Stimulated activated naive B cell treated with anti-CD40 and anti-IgM and Interleukin-4, amounts not matched to agents 10 μg/mL and 1 μg/mL and 100 μg/mL, for 72 hours (primary cell): ENCODE measurements at regions not wholly inside any gene's neighbourhood (a gene's known extent, or its start where the extent isn't known, plus 50 kb on each side); places are given as distances from the start of the nearest gene placed in this dataset.

Experiments
- ATAC-seq, 2 donors: fragments of 150-1000 bp; cut with Tn5 transposase; replicated peaks; 2 replicates each; pipeline ENCODE4 v1.10.0; 2021; ENCODE audit warnings: moderate library complexity in 1 of 2
- DNase-seq: peaks from one replicate; pipeline ENCODE4 v3.0.0; 2021
- H3K27ac Mint-ChIP-seq: one replicate; pipeline ENCODE4 v1.8.0; 2022; ENCODE audit warnings: mild to moderate bottlenecking, mixed read lengths
- H3K27me3 Mint-ChIP-seq, 2 donors: one replicate each; pipeline ENCODE4 v1.8.0; 2022; ENCODE audit warnings: mixed read lengths in 2 of 2
- H3K36me3 Mint-ChIP-seq, 2 donors: one replicate each; pipeline ENCODE4 v1.8.0; 2022; ENCODE audit warnings: mixed read lengths in 2 of 2, mild to moderate bottlenecking in 1 of 2
- H3K4me1 Mint-ChIP-seq, 2 donors: one replicate each; pipeline ENCODE4 v1.8.0; 2022; ENCODE audit warnings: mixed read lengths in 2 of 2, mild to moderate bottlenecking in 1 of 2
- H3K4me3 Mint-ChIP-seq, 2 donors: one replicate each; pipeline ENCODE4 v1.8.0; 2022; ENCODE audit warnings: mild to moderate bottlenecking in 2 of 2, mixed read lengths in 2 of 2, moderate library complexity in 1 of 2
- H3K9me3 Mint-ChIP-seq, 2 donors: one replicate each; pipeline ENCODE4 v1.8.0; 2022; ENCODE audit warnings: mixed read lengths in 2 of 2, mild to moderate bottlenecking in 1 of 2

- DNase-seq (peak; percentile 6), ATAC-seq (peak; percentile 58 to 64)
- no peaks in the 10 kb centered on the region for H3K9me3 Mint-ChIP-seq
- H3K4me3 Mint-ChIP-seq: peak overlapping the region; percentile 83 to 84
- H3K36me3 Mint-ChIP-seq: no peaks in the 10 kb centered on the region
- peak overlapping the region; percentile 22 for H3K27ac Mint-ChIP-seq
- H3K27me3 Mint-ChIP-seq: peaks cover 42 to 58% of the 10 kb centered on the region in 2 donors
- H3K4me1 Mint-ChIP-seq: peaks cover 10 to 22% of the 10 kb centered on the region in 2 donors
Measured at GRCh38 chr4:180057891-180058671, 2185.1 kb upstream of the TENM3 start.

DNA sequence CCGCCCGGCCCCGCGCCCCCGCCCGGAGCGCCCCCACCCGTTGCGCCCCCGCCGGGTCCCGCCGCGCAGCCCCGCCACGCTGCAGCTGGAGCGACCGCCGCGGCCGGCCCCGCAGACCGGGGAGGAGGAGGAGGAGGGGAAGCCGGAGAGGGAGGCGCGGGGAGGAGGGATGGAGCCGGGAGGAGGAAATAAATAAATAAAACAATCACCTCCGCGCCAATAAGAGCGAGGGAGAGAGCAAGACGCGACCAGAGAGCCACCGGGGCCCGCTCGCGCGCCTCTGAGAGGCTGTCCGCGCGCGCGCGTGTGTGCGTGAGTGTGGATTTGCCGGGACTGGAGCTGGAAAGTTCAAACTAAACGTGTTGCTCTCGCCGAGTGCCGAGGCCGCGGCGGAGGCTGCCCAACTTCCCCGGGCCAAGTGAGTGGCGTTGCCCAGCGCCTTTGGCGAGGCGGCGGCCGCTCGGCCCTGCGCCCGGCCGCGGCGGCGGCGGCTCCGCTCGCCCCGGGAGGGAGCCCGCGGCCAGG is 2184.4 kb upstream of the TENM3 start:
- H3K9me3 Mint-ChIP-seq: no peaks in the 10 kb centered on the region
- no peaks in the 10 kb centered on the region for H3K36me3 Mint-ChIP-seq
- DNase-seq (peak; percentile 2), ATAC-seq (peak; percentile 35 to 36)
- peaks cover 42 to 58% of the 10 kb centered on the region in 2 donors for H3K27me3 Mint-ChIP-seq
- no peak overlapping the region for H3K27ac Mint-ChIP-seq
- H3K4me3 Mint-ChIP-seq: peak overlapping the region; percentile 65 to 92
- H3K4me1 Mint-ChIP-seq: peaks cover 10 to 22% of the 10 kb centered on the region in 2 donors

DNA sequence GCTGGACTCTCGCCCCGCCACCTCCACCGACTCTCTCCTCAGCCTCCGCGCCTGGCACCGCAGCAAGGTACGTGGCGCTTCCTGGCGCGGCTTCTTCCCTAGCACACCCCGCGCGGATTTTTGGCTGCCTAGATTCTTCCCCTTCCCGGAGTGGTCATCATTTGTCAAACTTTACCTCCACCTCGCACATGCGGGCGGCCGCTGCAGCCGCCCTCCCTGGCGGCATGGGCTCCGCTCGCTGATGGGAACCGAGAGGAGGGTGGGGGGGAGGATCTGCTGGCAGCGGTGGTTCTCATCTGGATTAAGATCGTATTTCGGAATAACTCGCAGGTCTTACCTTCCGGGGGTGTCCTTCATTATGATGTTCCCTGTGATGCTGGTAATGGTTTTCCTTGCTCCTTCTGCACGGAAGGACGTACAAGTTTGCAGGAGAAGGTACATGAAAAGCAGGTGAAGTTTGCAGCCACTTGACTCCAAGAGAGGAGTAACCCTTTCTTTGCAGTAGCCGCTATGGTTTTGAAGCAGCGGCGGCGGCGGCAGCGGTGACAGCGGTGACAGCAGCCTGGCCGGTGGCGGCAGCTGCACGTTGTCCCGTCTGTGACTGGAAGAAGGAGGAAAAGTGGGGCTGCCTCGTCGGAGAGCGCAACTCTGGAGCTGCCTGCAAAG is 2183.9 kb upstream of the TENM3 start:
- Mint-ChIP-seq H3K36me3 (no peaks in the 10 kb centered on the region), H3K9me3 (no peaks in the 10 kb centered on the region), H3K27ac (peak overlapping the region; percentile 65), H3K4me3 (peak overlapping the region; percentile 86 to 92), H3K4me1 (peaks cover 10 to 22% of the 10 kb centered on the region in 2 donors), H3K27me3 (peaks cover 42 to 53% of the 10 kb centered on the region in 2 donors)
- DNase-seq (no peak), ATAC-seq (peak; percentile 15 to 29)

DNA sequence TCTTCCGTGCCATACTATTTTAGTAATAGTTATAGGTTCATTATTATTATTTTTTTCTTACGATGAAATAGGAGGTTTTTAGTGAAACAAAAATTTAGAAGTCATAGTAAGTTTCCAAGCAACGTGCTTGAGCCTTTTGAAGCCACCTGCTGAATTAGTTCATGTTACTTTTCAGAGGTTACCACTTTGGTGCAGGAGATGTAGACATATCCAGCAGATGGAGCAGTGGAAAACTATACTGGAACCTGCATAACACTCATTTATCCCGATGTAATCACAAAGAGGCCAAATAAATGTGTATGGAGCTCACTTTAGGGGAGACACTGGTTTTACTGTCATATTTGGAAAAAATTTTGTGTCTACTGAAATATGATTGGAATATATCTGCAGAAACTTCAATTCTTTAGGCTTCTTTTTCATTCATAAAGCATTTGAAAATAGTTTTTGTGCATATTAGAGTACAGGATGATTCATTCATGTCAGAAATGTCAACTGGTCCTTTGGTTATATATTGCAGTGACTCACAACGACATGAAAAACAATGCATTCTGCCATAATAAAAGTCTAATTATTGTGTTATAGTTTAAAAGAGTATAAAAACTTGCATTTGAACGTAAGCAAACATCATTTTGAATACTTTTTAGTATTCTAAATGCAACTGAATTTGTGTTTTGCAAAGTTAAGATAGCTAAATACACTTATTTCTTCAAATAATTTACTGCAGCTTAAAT is 2182.9 kb upstream of the TENM3 start:
- Mint-ChIP-seq H3K4me3 (no peak overlapping the region), H3K36me3 (no peaks in the 10 kb centered on the region), H3K9me3 (no peaks in the 10 kb centered on the region), H3K4me1 (peaks cover 10 to 22% of the 10 kb centered on the region in 2 donors), H3K27ac (no peak overlapping the region), H3K27me3 (peaks cover 42 to 51% of the 10 kb centered on the region in 2 donors)
- ATAC-seq (no peak), DNase-seq (no peak)

DNA sequence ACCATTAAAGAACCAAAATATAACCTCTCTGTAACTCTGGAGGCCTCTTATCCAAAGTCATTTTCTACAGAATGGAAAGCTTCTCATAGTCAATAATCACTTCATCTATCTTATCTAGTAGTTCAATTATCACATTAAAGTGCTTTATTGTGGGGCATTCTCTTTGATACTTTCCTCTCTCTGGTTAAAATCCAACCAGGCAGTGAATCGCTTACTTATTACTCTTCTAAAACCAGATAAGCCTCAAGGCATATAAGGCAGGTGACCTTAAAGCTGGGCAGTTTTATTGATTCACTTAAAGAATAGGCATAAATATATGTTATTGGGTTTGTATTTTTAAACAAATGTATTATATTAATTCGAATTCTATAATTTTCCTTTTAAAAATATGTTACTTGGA is 2162.1 kb upstream of the TENM3 start:
- Mint-ChIP-seq H3K9me3 (no peaks in the 10 kb centered on the region), H3K4me1 (no peaks in the 10 kb centered on the region), H3K36me3 (no peaks in the 10 kb centered on the region), H3K4me3 (no peak overlapping the region), H3K27ac (no peak overlapping the region), H3K27me3 (peaks cover 4 to 8% of the 10 kb centered on the region in 2 donors)
- DNase-seq: no peak
- ATAC-seq: no peak

GRCh38 chr4:180084561-180084960 is 2158.6 kb upstream of the TENM3 start:
- no peak for ATAC-seq
- H3K36me3 Mint-ChIP-seq: no peaks in the 10 kb centered on the region
- peaks cover 0 to 4% of the 10 kb centered on the region in 2 donors for H3K27me3 Mint-ChIP-seq

GRCh38 chr4:180086480-180087190 is 2156.6 kb upstream of the TENM3 start:
- H3K4me3 Mint-ChIP-seq: no peak overlapping the region
- no peak for ATAC-seq
- no peaks in the 10 kb centered on the region for H3K9me3 Mint-ChIP-seq
- no peak for DNase-seq
- no peaks in the 10 kb centered on the region for H3K36me3 Mint-ChIP-seq
- H3K4me1 Mint-ChIP-seq: no peaks in the 10 kb centered on the region
- no peaks in the 10 kb centered on the region for H3K27me3 Mint-ChIP-seq
- H3K27ac Mint-ChIP-seq: no peak overlapping the region

More at GRCh38 chr4:180084561-180084960, 2158.6 kb upstream of the TENM3 start:
- no peaks in the 10 kb centered on the region for H3K9me3 Mint-ChIP-seq
- H3K4me3 Mint-ChIP-seq: no peak overlapping the region
- H3K4me1 Mint-ChIP-seq: no peaks in the 10 kb centered on the region
- no peak for DNase-seq
- no peak overlapping the region for H3K27ac Mint-ChIP-seq

DNA sequence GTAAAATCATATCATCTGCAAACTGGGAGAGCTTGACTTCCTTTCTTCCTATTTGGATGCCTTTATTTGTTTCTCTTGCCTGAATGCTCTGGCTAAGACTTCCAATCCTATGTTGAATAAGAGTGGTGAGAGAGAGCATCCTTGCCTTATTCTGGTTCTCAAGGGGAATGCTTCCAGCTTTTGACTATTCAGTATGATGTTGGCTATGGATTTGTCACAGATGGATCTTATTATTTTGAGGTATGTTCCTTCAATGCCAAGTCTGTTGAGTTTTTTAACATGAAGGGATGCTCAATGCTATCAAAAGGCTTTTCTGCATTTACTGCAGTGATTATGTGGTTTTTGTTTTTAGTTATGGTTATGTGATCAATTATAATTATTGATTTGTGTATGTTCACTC is 2144.6 kb upstream of the TENM3 start:
- ATAC-seq (no peak), DNase-seq (no peak)
- H3K4me1 Mint-ChIP-seq: peaks cover 0 to 1% of the 10 kb centered on the region in 2 donors
- H3K4me3 Mint-ChIP-seq: no peak overlapping the region
- H3K9me3 Mint-ChIP-seq: peaks cover 0 to 2% of the 10 kb centered on the region in 2 donors
- H3K27ac Mint-ChIP-seq: no peak overlapping the region
- H3K36me3 Mint-ChIP-seq: no peaks in the 10 kb centered on the region
- H3K27me3 Mint-ChIP-seq: peaks cover 7 to 15% of the 10 kb centered on the region in 2 donors

DNA sequence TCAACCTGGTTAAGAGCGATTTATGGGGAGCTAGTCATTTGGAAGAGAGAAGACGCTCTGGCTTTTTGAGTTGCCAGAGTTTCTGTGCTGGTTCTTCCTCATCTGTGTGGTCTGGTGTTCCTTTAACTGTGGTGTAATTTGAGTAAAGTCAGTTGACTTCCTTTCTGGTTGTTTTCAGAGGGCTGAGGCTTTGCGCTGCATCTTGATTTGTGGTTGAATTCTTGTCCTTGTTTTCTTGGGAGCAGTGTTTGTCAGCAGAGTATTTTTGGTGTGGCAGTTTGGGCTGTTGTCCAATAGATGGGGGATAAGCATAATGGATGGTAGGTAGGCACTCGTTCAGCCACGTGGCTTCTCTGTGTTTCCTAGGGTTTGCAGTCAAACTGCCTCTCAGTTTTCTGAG is 2143.2 kb upstream of the TENM3 start:
- DNase-seq (no peak), ATAC-seq (no peak)
- H3K4me1 Mint-ChIP-seq: peaks cover 0 to 1% of the 10 kb centered on the region in 2 donors
- no peak overlapping the region for H3K27ac Mint-ChIP-seq
- H3K9me3 Mint-ChIP-seq: peaks cover 0 to 2% of the 10 kb centered on the region in 2 donors
- peaks cover 7 to 15% of the 10 kb centered on the region in 2 donors for H3K27me3 Mint-ChIP-seq
- no peaks in the 10 kb centered on the region for H3K36me3 Mint-ChIP-seq
- H3K4me3 Mint-ChIP-seq: no peak overlapping the region

DNA sequence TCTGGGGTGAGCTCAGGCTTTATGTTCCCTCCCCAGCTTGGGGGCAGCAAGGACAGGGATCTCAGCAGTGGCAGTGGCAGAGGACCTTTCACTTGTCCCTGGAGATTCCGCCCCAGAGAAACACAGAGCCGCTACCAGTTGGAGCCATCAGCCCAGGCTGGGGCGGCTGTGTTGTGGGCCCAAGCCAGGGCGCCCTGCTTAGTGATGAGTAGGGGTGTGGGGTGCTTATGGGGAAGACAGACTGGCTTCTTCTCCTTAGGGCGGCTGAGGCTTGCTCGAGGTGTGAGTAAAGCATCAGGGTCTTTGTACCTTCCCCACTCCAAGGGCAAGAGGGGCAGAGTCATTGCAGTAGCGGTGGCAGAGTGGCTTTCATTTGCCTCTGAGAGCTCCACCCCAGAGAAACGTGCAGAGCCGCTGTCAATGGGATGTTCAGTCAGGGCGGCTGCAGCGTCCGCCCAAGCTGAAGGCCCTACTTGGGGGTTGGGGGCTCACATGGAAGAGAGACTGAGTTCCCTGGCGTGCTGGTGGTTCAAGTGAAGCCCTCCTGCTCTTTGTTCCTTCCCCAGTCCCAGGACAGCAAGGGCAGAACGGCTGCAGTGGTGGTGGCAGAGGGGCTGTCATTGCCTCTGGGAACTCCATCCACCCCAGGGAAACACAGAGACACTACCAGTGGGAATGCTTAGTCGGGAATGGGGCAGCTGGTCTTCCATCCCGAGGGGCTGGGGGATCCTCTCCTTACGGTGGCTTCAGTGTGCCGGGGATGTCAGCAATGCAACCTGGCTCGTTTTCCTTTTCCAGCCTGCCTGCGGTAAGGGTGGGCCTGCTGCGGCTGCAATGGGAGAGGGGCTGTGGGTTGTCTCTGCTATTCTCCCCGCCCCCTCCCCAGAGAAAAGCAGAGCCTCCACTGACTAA is 2142.5 kb upstream of the TENM3 start:
- DNase-seq: no peak
- H3K4me1 Mint-ChIP-seq: peaks cover 0 to 1% of the 10 kb centered on the region in 2 donors
- H3K9me3 Mint-ChIP-seq: peaks cover 0 to 2% of the 10 kb centered on the region in 2 donors
- ATAC-seq: no peak
- H3K27ac Mint-ChIP-seq: no peak overlapping the region
- no peak overlapping the region for H3K4me3 Mint-ChIP-seq
- peaks cover 7 to 15% of the 10 kb centered on the region in 2 donors for H3K27me3 Mint-ChIP-seq
- H3K36me3 Mint-ChIP-seq: no peaks in the 10 kb centered on the region

GRCh38 chr4:180101348-180102083 is 2141.7 kb upstream of the TENM3 start:
- Mint-ChIP-seq H3K27ac (no peak overlapping the region), H3K27me3 (peaks cover 7 to 15% of the 10 kb centered on the region in 2 donors), H3K36me3 (no peaks in the 10 kb centered on the region), H3K4me1 (peaks cover 0 to 1% of the 10 kb centered on the region in 2 donors), H3K4me3 (no peak overlapping the region), H3K9me3 (peaks cover 0 to 2% of the 10 kb centered on the region in 2 donors)
- ATAC-seq (no peak), DNase-seq (no peak)

GRCh38 chr4:180103794-180104193 is 2139.4 kb upstream of the TENM3 start:
- H3K36me3 Mint-ChIP-seq: no peaks in the 10 kb centered on the region
- ATAC-seq (no peak), DNase-seq (no peak)
- peaks cover 7 to 15% of the 10 kb centered on the region in 2 donors for H3K27me3 Mint-ChIP-seq
- H3K27ac Mint-ChIP-seq: no peak overlapping the region
- H3K4me1 Mint-ChIP-seq: peaks cover 0 to 1% of the 10 kb centered on the region in 2 donors
- no peak overlapping the region for H3K4me3 Mint-ChIP-seq
- no peaks in the 10 kb centered on the region for H3K9me3 Mint-ChIP-seq
